GM12878 (cell line): ENCODE measurements at regions not wholly inside any gene's neighbourhood (a gene's known extent, or its start where the extent isn't known, plus 50 kb on each side); places are given as distances from the start of the nearest gene placed in this dataset.

ENCODE experiments used
- ATAC-seq: fragments of 200-7000 bp; cut with Tn5 transposase; 3 replicates; pipeline ENCODE4 v1.9.1; 2020; ENCODE audit warnings: mild to moderate bottlenecking, moderate library complexity
- BruUV-seq: library from RNA; stranded (reverse); fragments of 400-500 nt; replicated peaks from 2 replicates; lab custom pipeline; 2021; lab: Mats Ljungman, UMichigan
- CTCF ChIA-PET: fragments of 300-600 bp; sonication (Branson Sonifier 250); formaldehyde crosslinking; extraction: SDS; loops from one replicate; lab custom pipeline; 2021; ENCODE audit warnings: inconsistent platforms; lab: Yijun Ruan, JAX
- POLR2A ChIA-PET: fragments of 350-600 bp; formaldehyde crosslinking; extraction: SDS; loops from one replicate; lab custom pipeline; 2021; ENCODE audit warnings: inconsistent platforms; lab: Charles Lee
- RAD21 ChIA-PET: fragments of 300-600 bp; sonication (Branson Sonifier 250); formaldehyde crosslinking; loops from one replicate; lab custom pipeline; 2023; ENCODE audit warnings: antibody characterized with exemption; ENCODE audit not compliant: unreplicated experiment; lab: Charles Lee
- SMC1A ChIA-PET: fragments of 300-600 bp; sonication (Branson Sonifier 250); formaldehyde crosslinking; loops from one replicate; lab custom pipeline; 2023; ENCODE audit not compliant: unreplicated experiment, uncharacterized antibody; lab: Charles Lee
- DNase-seq: peaks from one replicate; pipeline ENCODE4 v3.0.0-alpha.2; 2011; ENCODE audit warnings: low read depth, low spot score
- FAIRE-seq: peaks from 3 replicates; lab custom pipeline; 2011; peaks lifted over from hg19 to GRCh38; lab: Jason Lieb, UNC
- H2AFZ ChIP-seq: 2 replicates; pipeline ENCODE4 v1.6.0; 2011; ENCODE audit warnings: low read depth, low read length, control low read depth; ENCODE audit not compliant: control insufficient read depth
- H3K27ac ChIP-seq: 2 replicates; pipeline ENCODE4 v1.5.1; 2011; ENCODE audit warnings: control low read depth; ENCODE audit not compliant: control insufficient read depth, insufficient read depth
- H3K27me3 ChIP-seq, 2 experiments: replicated peaks in 1 of 2; 2 replicates each; pipeline versions ENCODE4 v1.6.0 to v1.6.1; 2011; ENCODE audit warnings: low read length in 1 of 2; ENCODE audit not compliant: control insufficient read depth in 2 of 2, insufficient read depth in 2 of 2
- H3K36me3 ChIP-seq, 2 experiments: 2 replicates each; pipeline ENCODE4 v1.5.1; 2011; ENCODE audit warnings: low read length in 1 of 2; ENCODE audit not compliant: control insufficient read depth in 2 of 2, insufficient read depth in 2 of 2
- H3K4me1 ChIP-seq: 2 replicates; pipeline ENCODE4 v1.6.1; 2011; ENCODE audit warnings: mild to moderate bottlenecking, low read length, moderate library complexity, mixed read lengths; ENCODE audit not compliant: control insufficient read depth, insufficient read depth
- H3K4me2 ChIP-seq: 2 replicates; pipeline ENCODE4 v1.6.0; 2011; ENCODE audit warnings: control low read depth; ENCODE audit not compliant: control insufficient read depth, insufficient read depth
- H3K4me3 ChIP-seq: fragments of 200-600 bp; sonication (generic); 2 replicates; pipeline ENCODE4 v1.5.1; 2016
- H3K79me2 ChIP-seq: 2 replicates; pipeline ENCODE4 v1.6.0; 2011; ENCODE audit warnings: low read length; ENCODE audit not compliant: control insufficient read depth, insufficient read depth
- H3K9ac ChIP-seq: 2 replicates; pipeline ENCODE4 v1.8.0; 2011; ENCODE audit warnings: low read length, control low read depth, mixed read lengths; ENCODE audit not compliant: control insufficient read depth, insufficient read depth
- H3K9me3 ChIP-seq: replicated peaks from 3 replicates; pipeline ENCODE4 v1.5.1; 2011; ENCODE audit warnings: mild to moderate bottlenecking, low read length; ENCODE audit not compliant: control insufficient read depth, insufficient read depth
- H4K20me1 ChIP-seq: 2 replicates; pipeline ENCODE4 v1.6.0; 2011; ENCODE audit not compliant: control insufficient read depth, insufficient read depth
- ATF7 ChIP-seq: fragments of 450-650 bp; IDR thresholded peaks from 2 replicates; pipeline ENCODE4 v1.6.1; 2016; ENCODE audit warnings: low read depth, mild to moderate bottlenecking
- BMI1 ChIP-seq: fragments of 450-650 bp; IDR thresholded peaks from 2 replicates; pipeline ENCODE4 v1.6.1; 2016; ENCODE audit warnings: mild to moderate bottlenecking, moderate library complexity, borderline replicate concordance
- CBFB ChIP-seq: IDR thresholded peaks from 2 replicates; pipeline ENCODE4 v1.6.1; 2016; ENCODE audit warnings: antibody characterized with exemption, low read depth
- CEBPB ChIP-seq, 2 experiments: fragments of 150-350 bp in 1 of 2; IDR thresholded peaks; 2 replicates each; pipeline ENCODE4 v1.6.1; 2012 to 2014; ENCODE audit warnings: low read depth in 2 of 2, low read length in 2 of 2, borderline replicate concordance in 1 of 2, inconsistent platforms in 1 of 2
- CREB1 ChIP-seq: IDR thresholded peaks from 2 replicates; pipeline ENCODE4 v1.6.1; 2012; ENCODE audit warnings: low read depth, mild to moderate bottlenecking, inconsistent platforms
- E4F1 ChIP-seq: fragments of 450-650 bp; IDR thresholded peaks from 2 replicates; pipeline ENCODE4 v1.6.1; 2018; ENCODE audit warnings: borderline replicate concordance, mild to moderate bottlenecking; ENCODE audit not compliant: partially characterized antibody
- EZH2 ChIP-seq: IDR thresholded peaks from 2 replicates; pipeline ENCODE4 v1.6.1; 2012; ENCODE audit warnings: low read depth, mild to moderate bottlenecking, control low read depth, inconsistent platforms, low read length, borderline replicate concordance; ENCODE audit not compliant: control insufficient read depth
- HCFC1 ChIP-seq: fragments of 150-350 bp; IDR thresholded peaks from 2 replicates; pipeline ENCODE4 v1.6.1; 2014; ENCODE audit warnings: low read length
- KDM1A ChIP-seq: fragments of 200-600 bp; sonication (generic); IDR thresholded peaks from 2 replicates; pipeline ENCODE4 v1.6.1; 2016; ENCODE audit warnings: borderline replicate concordance
- MAX ChIP-seq: IDR thresholded peaks from 2 replicates; pipeline ENCODE4 v1.6.1; 2012; ENCODE audit warnings: low read depth, low read length, improper control_type of control experiment
- MXI1 ChIP-seq: fragments of 150-350 bp; IDR thresholded peaks from 2 replicates; pipeline ENCODE4 v1.6.1; 2011; ENCODE audit warnings: low read depth, mild to moderate bottlenecking, inconsistent platforms, low read length, improper control_type of control experiment
- MYB ChIP-seq: fragments of 150-350 bp; IDR thresholded peaks from 2 replicates; pipeline ENCODE4 v1.6.1; 2014; ENCODE audit warnings: mild to moderate bottlenecking, low read depth, low read length, borderline replicate concordance
- NFYB ChIP-seq: IDR thresholded peaks from 2 replicates; pipeline ENCODE4 v1.6.1; 2011; ENCODE audit warnings: low read depth, mild to moderate bottlenecking, low read length, improper control_type of control experiment, moderate library complexity; ENCODE audit not compliant: insufficient read depth
- PKNOX1 ChIP-seq: fragments of 450-650 bp; IDR thresholded peaks from 2 replicates; pipeline ENCODE4 v1.6.1; 2016; ENCODE audit warnings: mild to moderate bottlenecking
- POLR2A ChIP-seq: IDR thresholded peaks from 2 replicates; pipeline ENCODE4 v1.6.1; 2011; ENCODE audit warnings: low read depth, mild to moderate bottlenecking, low read length
- RBBP5 ChIP-seq: fragments of 200-600 bp; sonication (generic); conservative IDR thresholded peaks from 2 replicates; pipeline ENCODE4 v1.6.1; 2016
- SIN3A ChIP-seq: IDR thresholded peaks from 2 replicates; pipeline ENCODE4 v1.6.1; 2012; ENCODE audit warnings: low read depth, low read length, improper control_type of control experiment
- ZBTB11 ChIP-seq: fragments of 450-650 bp; formaldehyde crosslinking; IDR thresholded peaks from 2 replicates; pipeline ENCODE4 v1.5.0; 2022; ENCODE audit warnings: mild to moderate bottlenecking, missing genetic modification characterization
- ZZZ3 ChIP-seq: IDR thresholded peaks from 2 replicates; pipeline ENCODE4 v1.6.1; 2011; ENCODE audit warnings: low read depth; ENCODE audit not compliant: control insufficient read depth, insufficient read length
- WGBS: methylation state at CpG from one replicate; pipeline ENCODE4 v1.1.6; 2016; ENCODE audit warnings: low lambda C conversion rate; ENCODE audit not compliant: insufficient replicate concordance, insufficient coverage; ENCODE audit errors: missing lambda C conversion rate; 5-methylcytosine and 5-hydroxymethylcytosine counted together
- in situ Hi-C: fragments of 300-500 bp; cut with MboI; formaldehyde crosslinking; loops from 9 replicates; pipeline ENCODE4 v1.14.3; 2018; ENCODE audit warnings: mixed read lengths
- intact Hi-C: fragments of 100-400 bp; cut with micrococcal nuclease; formaldehyde crosslinking; loops from one replicate; pipeline ENCODE4 v1.14.2; 2022; ENCODE audit not compliant: unreplicated experiment

- Histone ChIP-seq H3K9ac (no peak overlapping the region), H3K36me3 (no peaks in the 10 kb centered on the region), H3K4me2 (no peak overlapping the region), H3K4me1 (peaks cover 4% of the 10 kb centered on the region; the same call in 1 of the 2 replicates), H4K20me1 (no peaks in the 10 kb centered on the region), H2AFZ (no peak overlapping the region), H3K4me3 (no peak overlapping the region), H3K79me2 (no peaks in the 10 kb centered on the region), H3K27me3 (no peaks in the 10 kb centered on the region), H3K27ac (no peak overlapping the region), H3K9me3 (no peaks in the 10 kb centered on the region)
- ChIA-PET SMC1A (interaction anchor here (0.9 to 4.5 kb wide), 9 partner anchors 8 to 122 kb away, joined by 3 to 67 read pairs (median 5); no protein-coding TSS in a partner anchor), POLR2A (interaction anchor here (0.9 kb wide), 1 partner anchor 109 kb away, joined by 3 read pairs; no protein-coding TSS in a partner anchor), RAD21 (interaction anchor here (1.1 to 4.5 kb wide), 5 partner anchors 84 to 261 kb away, joined by 3 to 61 read pairs (median 11); partner anchors contain the start of gene BCL6B), CTCF (interaction anchor here (0.7 to 6.0 kb wide), 9 partner anchors 14 to 221 kb away, joined by 3 to 237 read pairs (median 5); partner anchors contain the start of gene RNASEK)
- intact Hi-C loops (loop anchor here (10.0 kb wide), 1 partner anchor 259 kb away; the partner anchor contains the start of gene ASGR1), in situ Hi-C loops (no loop called here)
- 27% methylated on average over 4 of the region's 4 CpGs for WGBS
- ATAC-seq (no peak), FAIRE-seq (no peak), DNase-seq (no peak)
- no TSS peak for BruUV-seq
- TF ChIP-seq ZZZ3: no peak
- no peak for TF ChIP-seq HCFC1
- TF ChIP-seq POLR2A: no peak
- no peak for TF ChIP-seq MAX
- no peak for TF ChIP-seq RBBP5
- TF ChIP-seq NFYB: no peak
- TF ChIP-seq CEBPB (IDR thresholded peaks at IDR 0.05; ENCODE audit: borderline replicate concordance in 1 of 2, low read depth in 2 of 2, low read length in 2 of 2): no peak
- no peak for TF ChIP-seq MYB
- no peak for TF ChIP-seq CBFB
- TF ChIP-seq ATF7: no peak
- TF ChIP-seq SIN3A: no peak
- TF ChIP-seq PKNOX1: no peak
- no peak for TF ChIP-seq E4F1
- TF ChIP-seq BMI1: no peak
- TF ChIP-seq MXI1: no peak
- no peak for TF ChIP-seq ZBTB11
- TF ChIP-seq KDM1A: no peak
- TF ChIP-seq EZH2: no peak
- no peak for TF ChIP-seq CREB1
These were observed 80.2 kb upstream of the ALOX12 start for GRCh38 chr17:6915620-6916019.
